Gastroesophageal sphincter (tissue), 4 donors: ENCODE measurements at regions not wholly inside any gene's neighbourhood (a gene's known extent, or its start where the extent isn't known, plus 50 kb on each side); places are given as distances from the start of the nearest gene placed in this dataset.

Experiments used
- ATAC-seq: fragments of 150-250 bp; one replicate; pipeline ENCODE4 v1.9.1; 2016; ENCODE audit warnings: mild to moderate bottlenecking, moderate library complexity
- H3K27ac ChIP-seq, 4 donors: fragments of 200-600 bp; sonication (generic) in 3 of 4; 1 replicate in 3 of 4; 2 replicates in 1 of 4; pipeline ENCODE4 v1.5.1; 2016 to 2019
- H3K27me3 ChIP-seq: fragments of 200-600 bp; sonication (generic); one replicate; pipeline ENCODE4 v1.5.1; 2019
- H3K36me3 ChIP-seq, 2 donors: fragments of 200-600 bp; sonication (generic); one replicate each; pipeline ENCODE4 v1.5.1; 2019; ENCODE audit warnings: control low read depth in 1 of 2
- H3K4me1 ChIP-seq, 3 donors: fragments of 200-600 bp; sonication (generic); 1 replicate in 2 of 3; 2 replicates in 1 of 3; pipeline ENCODE4 v1.5.1; 2016 to 2019; ENCODE audit warnings: control low read depth in 2 of 3
- H3K4me3 ChIP-seq, 2 donors: fragments of 200-600 bp; sonication (generic); one replicate each; pipeline ENCODE4 v1.5.1; 2019; ENCODE audit warnings: mild to moderate bottlenecking in 1 of 2, moderate library complexity in 1 of 2
- H3K9me3 ChIP-seq, 3 donors: fragments of 200-600 bp; sonication (generic); one replicate each; pipeline ENCODE4 v1.5.1; 2017 to 2019; ENCODE audit warnings: control low read depth in 2 of 3
- EP300 ChIP-seq: sonication (generic); formaldehyde crosslinking; IDR thresholded peaks from one replicate; pipeline ENCODE4 v1.6.1; 2017; ENCODE audit warnings: antibody characterized with exemption, mild to moderate bottlenecking
- POLR2A ChIP-seq, 2 donors: fragments of 450-650 bp; IDR thresholded peaks; one replicate each; pipeline ENCODE4 v1.6.1; 2017; ENCODE audit warnings: antibody characterized with exemption in 2 of 2, mild to moderate bottlenecking in 2 of 2, moderate library complexity in 1 of 2
- POLR2AphosphoS5 ChIP-seq: sonication (generic); formaldehyde crosslinking; IDR thresholded peaks from one replicate; pipeline ENCODE4 v1.6.1; 2017; ENCODE audit warnings: antibody characterized with exemption
- WGBS, 2 donors: methylation state at CpG; one replicate each; pipeline ENCODE4 v1.1.5; 2018; ENCODE audit warnings: low coverage in 1 of 2; 5-methylcytosine and 5-hydroxymethylcytosine counted together
- TF ChIP-seq, protein P1 (sequence below), 4 experiments: fragments of 200-600 bp in 2 of 4; fragments of 450-650 bp in 2 of 4; sonication (generic) in 1 of 4; IDR thresholded peaks; one replicate each; pipeline ENCODE4 v1.5.1; 2017 to 2019; ENCODE audit warnings: antibody characterized with exemption in 4 of 4, mild to moderate bottlenecking in 2 of 4, moderate library complexity in 2 of 4

DNA sequence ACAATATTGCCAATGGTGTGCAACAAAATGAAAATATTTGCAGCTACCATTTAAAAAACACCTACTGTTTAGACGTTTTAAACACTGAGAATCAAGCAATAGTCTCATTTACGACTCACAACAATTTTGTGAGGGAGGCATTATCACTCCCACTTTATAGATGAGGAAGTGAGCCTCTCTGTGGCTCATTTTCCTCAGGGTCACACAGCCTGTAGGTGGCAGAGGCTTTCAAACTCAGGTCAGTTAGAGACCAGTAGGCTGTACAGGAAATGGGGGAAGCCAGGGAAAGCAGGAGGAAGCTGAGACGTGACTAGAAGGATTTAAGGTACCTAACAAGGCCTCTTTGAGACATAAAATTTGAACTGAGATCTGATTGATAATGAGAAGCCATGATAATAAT, 95.0 kb upstream of the ZNF521 start:
- 57 to 60% methylated on average over 3 of the region's 3 CpGs for WGBS, 2 donors

DNA sequence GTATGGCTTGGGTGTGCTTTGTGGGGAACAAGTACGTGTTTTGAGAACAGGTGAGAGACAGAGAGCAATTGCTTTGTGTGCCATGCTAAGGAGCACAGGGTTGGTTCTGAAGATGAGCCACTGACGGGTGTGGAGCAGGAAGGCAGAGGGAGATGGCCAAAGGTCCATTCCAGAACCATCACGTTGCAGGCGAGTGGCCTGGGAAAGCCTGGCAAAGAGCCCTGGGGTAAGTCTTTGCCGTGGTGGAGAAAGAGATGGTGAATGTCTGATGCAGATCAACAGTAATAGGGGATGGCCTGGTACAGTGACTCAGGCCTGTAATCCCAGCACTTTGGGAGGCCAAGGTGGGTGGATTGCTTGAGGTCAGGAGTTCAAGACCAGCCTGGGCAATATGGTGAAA, 93.5 kb upstream of the ZNF521 start:
- H3K4me1 ChIP-seq = no peaks in the 10 kb centered on the region
- no peak overlapping the region for H3K4me3 ChIP-seq
- peaks cover 0 to under 1% (median 0%) of the 10 kb centered on the region in 3 donors for H3K9me3 ChIP-seq
- WGBS, 2 donors = 89% methylated on average over 5 of the region's 5 CpGs; no CpG with 5 or more reads in 1 of the 2 donors
- TF ChIP-seq POLR2AphosphoS5 (no peak), POLR2A (IDR thresholded peaks at IDR 0.05) (no peak), EP300 (no peak)
- TF ChIP-seq, protein P1, sequence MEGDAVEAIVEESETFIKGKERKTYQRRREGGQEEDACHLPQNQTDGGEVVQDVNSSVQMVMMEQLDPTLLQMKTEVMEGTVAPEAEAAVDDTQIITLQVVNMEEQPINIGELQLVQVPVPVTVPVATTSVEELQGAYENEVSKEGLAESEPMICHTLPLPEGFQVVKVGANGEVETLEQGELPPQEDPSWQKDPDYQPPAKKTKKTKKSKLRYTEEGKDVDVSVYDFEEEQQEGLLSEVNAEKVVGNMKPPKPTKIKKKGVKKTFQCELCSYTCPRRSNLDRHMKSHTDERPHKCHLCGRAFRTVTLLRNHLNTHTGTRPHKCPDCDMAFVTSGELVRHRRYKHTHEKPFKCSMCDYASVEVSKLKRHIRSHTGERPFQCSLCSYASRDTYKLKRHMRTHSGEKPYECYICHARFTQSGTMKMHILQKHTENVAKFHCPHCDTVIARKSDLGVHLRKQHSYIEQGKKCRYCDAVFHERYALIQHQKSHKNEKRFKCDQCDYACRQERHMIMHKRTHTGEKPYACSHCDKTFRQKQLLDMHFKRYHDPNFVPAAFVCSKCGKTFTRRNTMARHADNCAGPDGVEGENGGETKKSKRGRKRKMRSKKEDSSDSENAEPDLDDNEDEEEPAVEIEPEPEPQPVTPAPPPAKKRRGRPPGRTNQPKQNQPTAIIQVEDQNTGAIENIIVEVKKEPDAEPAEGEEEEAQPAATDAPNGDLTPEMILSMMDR (IDR thresholded peaks at IDR 0.05) = no peak
- no peaks in the 10 kb centered on the region for H3K36me3 ChIP-seq
- H3K27me3 ChIP-seq = no peaks in the 10 kb centered on the region
- no peak for ATAC-seq
- no peak overlapping the region for H3K27ac ChIP-seq

More for the DNA sequence above, 95.0 kb upstream of the ZNF521 start:
- Histone ChIP-seq H3K9me3 (peaks cover 0 to 14% (median 0%) of the 10 kb centered on the region in 3 donors), H3K27ac (no peak overlapping the region), H3K27me3 (no peaks in the 10 kb centered on the region), H3K36me3 (no peaks in the 10 kb centered on the region), H3K4me1 (no peaks in the 10 kb centered on the region), H3K4me3 (no peak overlapping the region)
- ATAC-seq = no peak
- TF ChIP-seq, protein P1 (IDR thresholded peaks at IDR 0.05) = no peak
- no peak for TF ChIP-seq POLR2A (IDR thresholded peaks at IDR 0.05)
- no peak for TF ChIP-seq POLR2AphosphoS5
- TF ChIP-seq EP300 = no peak

DNA sequence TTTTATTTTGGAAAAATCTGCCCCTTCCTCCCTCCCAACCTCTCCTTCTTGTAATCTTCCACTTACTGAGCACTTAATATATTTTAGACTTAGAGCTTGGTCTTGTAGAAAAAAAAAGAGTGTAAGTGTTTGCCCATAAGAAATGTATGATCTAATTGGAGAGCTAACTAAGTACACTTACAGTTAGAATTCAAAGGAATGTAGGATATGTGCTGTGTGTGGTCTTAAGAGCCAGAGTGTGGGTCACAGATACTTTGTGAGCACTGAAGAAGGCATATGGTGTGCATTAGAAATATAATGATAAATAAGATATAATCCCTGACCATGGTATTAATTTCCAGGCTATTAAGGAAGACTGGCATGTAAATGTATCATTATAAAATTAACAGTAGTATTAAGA, 91.8 kb upstream of the ZNF521 start:
- Histone ChIP-seq H3K27me3 (no peaks in the 10 kb centered on the region), H3K4me1 (no peaks in the 10 kb centered on the region), H3K4me3 (no peak overlapping the region), H3K36me3 (no peaks in the 10 kb centered on the region), H3K9me3 (no peaks in the 10 kb centered on the region), H3K27ac (no peak overlapping the region)
- TF ChIP-seq EP300 (no peak), POLR2A (IDR thresholded peaks at IDR 0.05) (no peak), POLR2AphosphoS5 (no peak)
- TF ChIP-seq, protein P1 (IDR thresholded peaks at IDR 0.05) = no peak
- ATAC-seq = no peak

DNA sequence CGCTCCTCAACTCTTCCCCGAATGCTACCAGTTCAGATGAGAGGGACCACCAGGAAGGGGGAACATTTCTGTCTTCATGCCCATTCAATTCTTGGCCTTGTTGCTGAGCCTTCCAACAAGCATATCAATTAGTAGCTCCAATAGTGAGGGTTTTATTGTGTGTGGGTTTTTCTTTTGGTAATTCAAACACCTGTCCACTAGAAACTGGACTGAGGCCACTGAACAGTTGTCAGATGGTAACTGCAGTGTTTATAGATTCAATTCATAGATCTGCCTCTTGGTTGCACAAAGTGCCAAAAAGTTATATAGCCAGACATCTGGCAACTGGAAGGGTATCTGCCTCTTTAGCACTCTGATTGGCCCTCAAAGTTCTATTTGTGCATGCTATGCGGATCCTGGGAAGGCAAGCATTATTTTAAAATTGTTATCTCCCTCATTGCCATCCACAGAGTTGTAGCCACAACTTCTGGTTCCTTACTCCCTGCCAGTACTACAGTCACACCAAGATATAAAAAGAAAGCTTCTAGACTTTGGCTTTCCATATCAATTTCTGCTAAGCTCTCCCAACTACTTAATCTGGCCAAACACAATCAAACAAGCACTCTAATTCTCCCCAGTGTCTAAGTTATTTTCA, 83.3 kb upstream of the ZNF521 start:
- TF ChIP-seq POLR2A (IDR thresholded peaks at IDR 0.05) (no peak), POLR2AphosphoS5 (no peak), EP300 (no peak)
- TF ChIP-seq, protein P1 (IDR thresholded peaks at IDR 0.05) = no peak
- H3K27ac ChIP-seq = no peak overlapping the region
- no peaks in the 10 kb centered on the region for H3K36me3 ChIP-seq
- no peaks in the 10 kb centered on the region for H3K9me3 ChIP-seq
- H3K27me3 ChIP-seq = no peaks in the 10 kb centered on the region
- ATAC-seq = no peak
- no peak overlapping the region for H3K4me3 ChIP-seq
- no peaks in the 10 kb centered on the region for H3K4me1 ChIP-seq
- WGBS, 2 donors = 86 to 100% methylated on average over 2 to 3 of the region's 3 CpGs

DNA sequence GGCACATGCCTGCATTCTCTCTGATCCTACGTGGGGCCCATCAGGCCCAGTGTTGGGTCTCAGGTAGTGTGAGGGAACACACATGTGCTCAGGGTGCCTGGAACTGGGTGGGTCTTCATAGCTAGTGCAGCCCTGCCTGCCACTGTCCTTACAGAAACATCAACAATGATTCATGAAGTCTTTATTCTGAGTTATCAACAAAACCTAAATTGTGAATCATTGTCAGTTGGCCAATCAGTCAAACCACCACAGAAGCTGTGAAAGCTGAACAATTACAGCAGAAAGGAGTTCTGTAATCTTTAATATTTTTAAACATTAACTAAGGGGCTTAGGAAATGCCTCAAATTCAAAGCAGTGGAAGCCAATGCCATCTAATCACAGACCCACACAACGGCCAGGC, 82.8 kb upstream of the ZNF521 start:
- no peak for TF ChIP-seq POLR2A (IDR thresholded peaks at IDR 0.05)
- no peak for TF ChIP-seq EP300
- TF ChIP-seq, protein P1 (IDR thresholded peaks at IDR 0.05) = no peak
- TF ChIP-seq POLR2AphosphoS5 = no peak

More for the DNA sequence above, 82.8 kb upstream of the ZNF521 start:
- ATAC-seq = no peak
- WGBS, 2 donors = 67 to 92% methylated on average over 1 to 2 of the region's 2 CpGs
- Histone ChIP-seq H3K27ac (no peak overlapping the region), H3K4me1 (no peaks in the 10 kb centered on the region), H3K9me3 (no peaks in the 10 kb centered on the region), H3K4me3 (no peak overlapping the region), H3K27me3 (no peaks in the 10 kb centered on the region), H3K36me3 (no peaks in the 10 kb centered on the region)
